GM23338 (cell line): ENCODE measurements at regions not wholly inside any gene's neighbourhood (a gene's known extent, or its start where the extent isn't known, plus 50 kb on each side); places are given as distances from the start of the nearest gene placed in this dataset.
A peak's percentile ranks its signal among the peaks of the same experiment; 100 is the strongest.

Experiments used
- ATAC-seq: fragments of 200-7000 bp; cut with Tn5 transposase; 3 replicates; pipeline ENCODE4 v1.9.1; 2020
- DNase-seq: peaks from one replicate; pipeline ENCODE4 v3.0.0-alpha.2; 2015; ENCODE audit warnings: low spot score
- H2AFZ ChIP-seq: fragments of 200-600 bp; sonication (generic); 2 replicates; pipeline ENCODE4 v1.8.0; 2016; ENCODE audit warnings: antibody characterized with exemption, mild to moderate bottlenecking, moderate library complexity
- H3F3A ChIP-seq: fragments of 200-600 bp; sonication (generic); replicated peaks from 2 replicates; pipeline ENCODE4 v1.8.0; 2017; ENCODE audit warnings: antibody characterized with exemption, mixed run types, low read depth
- H3K27ac ChIP-seq: fragments of 200-600 bp; sonication (generic); 2 replicates; pipeline ENCODE4 v1.6.1; 2016; ENCODE audit warnings: low read depth
- H3K27me3 ChIP-seq: fragments of 200-600 bp; sonication (generic); 2 replicates; pipeline ENCODE4 v1.8.0; 2016; ENCODE audit warnings: mild to moderate bottlenecking, mixed run types, moderate library complexity; ENCODE audit not compliant: insufficient read depth
- H3K36me3 ChIP-seq: fragments of 200-600 bp; sonication (generic); 2 replicates; pipeline ENCODE4 v1.8.0; 2016; ENCODE audit warnings: mild to moderate bottlenecking; ENCODE audit not compliant: insufficient read depth
- H3K4me1 ChIP-seq: fragments of 200-600 bp; sonication (generic); 2 replicates; pipeline ENCODE4 v1.8.0; 2016; ENCODE audit warnings: mild to moderate bottlenecking, moderate library complexity; ENCODE audit not compliant: insufficient read depth
- H3K4me2 ChIP-seq: fragments of 200-600 bp; sonication (generic); 2 replicates; pipeline ENCODE4 v1.7.1; 2017; ENCODE audit warnings: mixed run types
- H3K4me3 ChIP-seq: fragments of 200-600 bp; sonication (generic); 2 replicates; pipeline ENCODE4 v1.6.1; 2016; ENCODE audit warnings: mixed run types
- H3K79me2 ChIP-seq: fragments of 200-600 bp; sonication (generic); replicated peaks from 2 replicates; pipeline ENCODE4 v1.8.0; 2017; ENCODE audit warnings: mild to moderate bottlenecking; ENCODE audit not compliant: insufficient read depth
- H3K9me2 ChIP-seq: fragments of 200-600 bp; sonication (generic); 2 replicates; pipeline ENCODE4 v1.8.0; 2017; ENCODE audit not compliant: insufficient read depth
- H4K20me1 ChIP-seq: fragments of 200-600 bp; sonication (generic); replicated peaks from 2 replicates; pipeline ENCODE4 v1.8.0; 2017; ENCODE audit warnings: mild to moderate bottlenecking; ENCODE audit not compliant: insufficient read depth
- H3K27ac Mint-ChIP-seq: 2 replicates; pipeline ENCODE4 v1.8.0; 2020; ENCODE audit warnings: inconsistent platforms, mild to moderate bottlenecking, moderate library complexity, mixed read lengths
- H3K27me3 Mint-ChIP-seq: 3 replicates; pipeline ENCODE4 v1.8.0; 2022; ENCODE audit warnings: low read depth, mild to moderate bottlenecking, moderate library complexity, mixed read lengths, inconsistent platforms; ENCODE audit not compliant: insufficient read depth, poor library complexity
- H3K36me3 Mint-ChIP-seq: 3 replicates; pipeline ENCODE4 v1.8.0; 2021; ENCODE audit warnings: low read depth, mild to moderate bottlenecking, inconsistent platforms, moderate library complexity, mixed read lengths
- H3K4me1 Mint-ChIP-seq: 3 replicates; pipeline ENCODE4 v1.8.0; 2020; ENCODE audit warnings: mild to moderate bottlenecking, inconsistent platforms, mixed read lengths
- H3K4me3 Mint-ChIP-seq: 3 replicates; pipeline ENCODE4 v1.8.0; 2021; ENCODE audit warnings: moderate library complexity, mild to moderate bottlenecking, inconsistent platforms, mixed read lengths
- H3K9me3 Mint-ChIP-seq: 3 replicates; pipeline ENCODE4 v1.8.0; 2020; ENCODE audit warnings: moderate library complexity, mild to moderate bottlenecking, inconsistent platforms, mixed read lengths
- CREB1 ChIP-seq: fragments of 250-450 bp; sonication (Bioruptor Pico); IDR thresholded peaks from 2 replicates; pipeline ENCODE4 v1.5.0; 2020; ENCODE audit warnings: low read depth, mild to moderate bottlenecking, moderate library complexity
- EZH2 ChIP-seq: fragments of 200-600 bp; sonication (generic); IDR thresholded peaks from one replicate; pipeline ENCODE4 v1.8.0; 2017; ENCODE audit warnings: antibody characterized with exemption, mild to moderate bottlenecking, low read depth; ENCODE audit not compliant: unreplicated experiment
- NANOG ChIP-seq: IDR thresholded peaks from 2 replicates; pipeline ENCODE4 v1.6.1; 2016; ENCODE audit warnings: antibody characterized with exemption, borderline replicate concordance
- POLR2AphosphoS5 ChIP-seq: IDR thresholded peaks from 2 replicates; pipeline ENCODE4 v1.6.1; 2016; ENCODE audit warnings: antibody characterized with exemption, low read depth
- TF ChIP-seq, protein P1 (sequence below): IDR thresholded peaks from one replicate; pipeline ENCODE4 v1.6.1; 2018; ENCODE audit warnings: antibody characterized with exemption; ENCODE audit not compliant: unreplicated experiment
- TF ChIP-seq, protein P2 (sequence below), 2 experiments: fragments of 200-600 bp in 1 of 2; sonication (generic) in 1 of 2; conservative IDR thresholded peaks; 2 replicates each; pipeline versions ENCODE4 v1.5.1 to v1.6.1; 2016 to 2017; ENCODE audit warnings: antibody characterized with exemption in 2 of 2, low read depth in 2 of 2, mild to moderate bottlenecking in 2 of 2, moderate library complexity in 1 of 2

DNA sequence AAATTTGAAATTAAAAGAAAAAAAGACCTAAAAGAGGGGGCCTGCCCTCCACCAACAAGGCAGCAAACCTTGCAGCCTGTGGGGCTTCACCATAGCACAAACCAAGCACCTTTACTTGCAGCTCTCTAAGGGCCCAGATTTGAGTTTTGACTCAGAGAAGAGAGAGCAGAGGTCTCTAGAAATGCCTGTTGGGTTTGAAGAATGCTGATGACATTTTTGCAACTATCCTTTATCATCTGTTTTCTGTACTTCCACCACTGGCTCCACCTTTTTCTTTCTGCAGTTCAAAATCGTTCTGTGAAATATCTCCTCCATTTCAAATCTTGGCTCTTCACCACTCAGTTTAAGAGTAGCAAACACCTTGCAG is 83.8 kb upstream of the HMGA2 start (continued):
- TF ChIP-seq, protein P1, sequence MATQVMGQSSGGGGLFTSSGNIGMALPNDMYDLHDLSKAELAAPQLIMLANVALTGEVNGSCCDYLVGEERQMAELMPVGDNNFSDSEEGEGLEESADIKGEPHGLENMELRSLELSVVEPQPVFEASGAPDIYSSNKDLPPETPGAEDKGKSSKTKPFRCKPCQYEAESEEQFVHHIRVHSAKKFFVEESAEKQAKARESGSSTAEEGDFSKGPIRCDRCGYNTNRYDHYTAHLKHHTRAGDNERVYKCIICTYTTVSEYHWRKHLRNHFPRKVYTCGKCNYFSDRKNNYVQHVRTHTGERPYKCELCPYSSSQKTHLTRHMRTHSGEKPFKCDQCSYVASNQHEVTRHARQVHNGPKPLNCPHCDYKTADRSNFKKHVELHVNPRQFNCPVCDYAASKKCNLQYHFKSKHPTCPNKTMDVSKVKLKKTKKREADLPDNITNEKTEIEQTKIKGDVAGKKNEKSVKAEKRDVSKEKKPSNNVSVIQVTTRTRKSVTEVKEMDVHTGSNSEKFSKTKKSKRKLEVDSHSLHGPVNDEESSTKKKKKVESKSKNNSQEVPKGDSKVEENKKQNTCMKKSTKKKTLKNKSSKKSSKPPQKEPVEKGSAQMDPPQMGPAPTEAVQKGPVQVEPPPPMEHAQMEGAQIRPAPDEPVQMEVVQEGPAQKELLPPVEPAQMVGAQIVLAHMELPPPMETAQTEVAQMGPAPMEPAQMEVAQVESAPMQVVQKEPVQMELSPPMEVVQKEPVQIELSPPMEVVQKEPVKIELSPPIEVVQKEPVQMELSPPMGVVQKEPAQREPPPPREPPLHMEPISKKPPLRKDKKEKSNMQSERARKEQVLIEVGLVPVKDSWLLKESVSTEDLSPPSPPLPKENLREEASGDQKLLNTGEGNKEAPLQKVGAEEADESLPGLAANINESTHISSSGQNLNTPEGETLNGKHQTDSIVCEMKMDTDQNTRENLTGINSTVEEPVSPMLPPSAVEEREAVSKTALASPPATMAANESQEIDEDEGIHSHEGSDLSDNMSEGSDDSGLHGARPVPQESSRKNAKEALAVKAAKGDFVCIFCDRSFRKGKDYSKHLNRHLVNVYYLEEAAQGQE: no peak
- TF ChIP-seq NANOG (no peak), EZH2 (no peak)

DNA sequence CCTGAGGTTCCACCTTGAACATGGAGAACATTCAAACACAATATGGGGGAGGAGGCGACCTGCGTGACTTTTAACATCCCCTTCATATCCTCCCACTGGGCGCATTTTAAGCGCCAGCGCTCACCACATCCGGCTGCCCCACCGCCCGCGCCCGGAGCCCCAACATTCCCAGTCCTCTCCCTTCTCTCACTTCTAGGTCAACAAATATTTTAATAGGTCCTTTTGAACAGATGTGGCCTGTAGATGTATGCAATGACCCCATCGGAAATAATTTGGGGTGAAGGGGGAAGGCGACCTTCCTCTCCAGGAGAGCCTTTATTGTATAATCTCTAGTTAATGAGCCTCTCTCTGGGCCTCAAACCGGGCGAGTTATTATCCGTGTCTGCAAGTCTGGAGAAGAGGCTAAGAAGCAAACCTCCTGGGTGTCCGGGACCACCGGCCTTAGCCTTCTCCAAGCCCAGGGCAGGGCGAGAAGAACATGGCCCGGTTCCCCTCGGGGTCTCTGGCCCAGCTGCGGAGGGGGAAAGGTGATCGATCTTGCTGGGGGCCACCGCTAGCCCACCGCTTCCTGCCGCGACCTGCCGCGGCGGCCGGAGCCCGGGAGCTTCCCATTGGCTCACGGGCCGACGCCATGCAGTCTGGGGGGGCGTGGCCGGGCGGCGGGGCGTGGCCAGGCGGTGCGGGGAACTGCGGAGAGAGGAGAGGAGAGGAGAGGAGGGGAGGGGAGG is 83.2 kb upstream of the HMGA2 start:
- no peaks in the 10 kb centered on the region; the same call in 2 of the 3 replicates for H3K36me3 Mint-ChIP-seq
- peak overlapping the region; percentile 89 for H3K4me2 ChIP-seq
- ATAC-seq: peak; percentile 84
- H3K79me2 ChIP-seq: no peaks in the 10 kb centered on the region
- peak overlapping the region; percentile 83 for H3K4me3 ChIP-seq
- DNase-seq: peak; percentile 93
- peak overlapping the region; percentile 76 for H3K4me3 Mint-ChIP-seq
- H3K27me3 Mint-ChIP-seq: peaks cover 13% of the 10 kb centered on the region
- H3K27ac Mint-ChIP-seq: peak overlapping the region; percentile 69
- H3K27me3 ChIP-seq: peaks cover 10% of the 10 kb centered on the region
- H3K4me1 ChIP-seq: peaks cover 30% of the 10 kb centered on the region
- TF ChIP-seq POLR2AphosphoS5: peak; percentile 84
- TF ChIP-seq, protein P2, sequence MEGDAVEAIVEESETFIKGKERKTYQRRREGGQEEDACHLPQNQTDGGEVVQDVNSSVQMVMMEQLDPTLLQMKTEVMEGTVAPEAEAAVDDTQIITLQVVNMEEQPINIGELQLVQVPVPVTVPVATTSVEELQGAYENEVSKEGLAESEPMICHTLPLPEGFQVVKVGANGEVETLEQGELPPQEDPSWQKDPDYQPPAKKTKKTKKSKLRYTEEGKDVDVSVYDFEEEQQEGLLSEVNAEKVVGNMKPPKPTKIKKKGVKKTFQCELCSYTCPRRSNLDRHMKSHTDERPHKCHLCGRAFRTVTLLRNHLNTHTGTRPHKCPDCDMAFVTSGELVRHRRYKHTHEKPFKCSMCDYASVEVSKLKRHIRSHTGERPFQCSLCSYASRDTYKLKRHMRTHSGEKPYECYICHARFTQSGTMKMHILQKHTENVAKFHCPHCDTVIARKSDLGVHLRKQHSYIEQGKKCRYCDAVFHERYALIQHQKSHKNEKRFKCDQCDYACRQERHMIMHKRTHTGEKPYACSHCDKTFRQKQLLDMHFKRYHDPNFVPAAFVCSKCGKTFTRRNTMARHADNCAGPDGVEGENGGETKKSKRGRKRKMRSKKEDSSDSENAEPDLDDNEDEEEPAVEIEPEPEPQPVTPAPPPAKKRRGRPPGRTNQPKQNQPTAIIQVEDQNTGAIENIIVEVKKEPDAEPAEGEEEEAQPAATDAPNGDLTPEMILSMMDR (conservative IDR thresholded peaks at IDR 0.05; ENCODE audit: low read depth in 2 of 2): no peak
- H3K9me2 ChIP-seq: 0 out of 2 replicates have a peak, but pooled peaks cover 3% of the 10 kb centered on the region
- H4K20me1 ChIP-seq: no peaks in the 10 kb centered on the region
- peaks cover 6% of the 10 kb centered on the region; the same call in 2 of the 3 replicates for H3K9me3 Mint-ChIP-seq
- H3F3A ChIP-seq: no peaks in the 10 kb centered on the region
- no peaks in the 10 kb centered on the region for H3K36me3 ChIP-seq
- peaks cover 24% of the 10 kb centered on the region for H3K4me1 Mint-ChIP-seq
- H3K27ac ChIP-seq: peak overlapping the region; percentile 94
- H2AFZ ChIP-seq: peak overlapping the region; percentile 92; the same call in 1 of the 2 replicates

DNA sequence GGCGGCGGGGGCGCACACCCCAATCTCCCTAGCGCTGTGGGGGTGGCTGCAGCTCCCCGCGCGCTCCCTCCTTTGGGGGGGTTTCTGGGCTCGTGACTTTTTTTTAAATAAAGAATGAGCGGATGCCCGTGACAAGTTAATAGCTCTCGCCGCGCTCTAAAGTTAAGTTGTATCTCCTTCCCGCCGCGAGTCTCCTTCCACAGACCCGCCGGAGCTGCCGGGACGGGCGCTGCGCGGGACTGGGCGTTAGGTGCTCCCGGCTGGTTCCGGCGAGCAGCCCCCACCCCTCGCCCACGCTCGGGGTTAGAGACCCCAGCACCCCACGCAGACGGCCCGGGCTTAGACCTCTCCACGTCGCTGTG is 82.6 kb upstream of the HMGA2 start:
- peak overlapping the region; percentile 79; the same call in 1 of the 2 replicates for H2AFZ ChIP-seq
- H3K4me3 ChIP-seq: peak overlapping the region; percentile 83
- peaks cover 30% of the 10 kb centered on the region for H3K4me1 ChIP-seq
- Mint-ChIP-seq H3K36me3 (no peaks in the 10 kb centered on the region; the same call in 2 of the 3 replicates), H3K4me3 (peak overlapping the region; percentile 91), H3K27ac (no peak overlapping the region), H3K27me3 (peaks cover 13% of the 10 kb centered on the region), H3K9me3 (peaks cover 6% of the 10 kb centered on the region; the same call in 2 of the 3 replicates), H3K4me1 (peaks cover 24% of the 10 kb centered on the region)
- H3K27me3 ChIP-seq: peaks cover 10% of the 10 kb centered on the region
- no peaks in the 10 kb centered on the region for H3F3A ChIP-seq
- no peaks in the 10 kb centered on the region for H4K20me1 ChIP-seq
- DNase-seq: no peak
- H3K9me2 ChIP-seq: 0 out of 2 replicates have a peak, but pooled peaks cover 3% of the 10 kb centered on the region
- ATAC-seq: peak; percentile 23
- peak overlapping the region; percentile 90 for H3K4me2 ChIP-seq
- H3K79me2 ChIP-seq: no peaks in the 10 kb centered on the region
- no peaks in the 10 kb centered on the region for H3K36me3 ChIP-seq
- H3K27ac ChIP-seq: no peak overlapping the region
- TF ChIP-seq POLR2AphosphoS5 (no peak), CREB1 (CRISPR knock-in tag) (no peak)
- TF ChIP-seq, protein P1: no peak
